GM12874 (cell line): ENCODE measurements at regions not wholly inside any gene's neighbourhood (a gene's known extent, or its start where the extent isn't known, plus 50 kb on each side); places are given as distances from the start of the nearest gene placed in this dataset.

ENCODE experiments used
- CTCF ChIP-seq: IDR thresholded peaks from 2 replicates; pipeline ENCODE4 v1.5.1; 2011; ENCODE audit warnings: low read depth, mild to moderate bottlenecking, control low read depth, low read length, moderate library complexity; ENCODE audit not compliant: insufficient read depth

- TF ChIP-seq CTCF = no peak
Measured at GRCh38 chr11:70587075-70587389, 188.7 kb downstream of the CTTN start.

DNA sequence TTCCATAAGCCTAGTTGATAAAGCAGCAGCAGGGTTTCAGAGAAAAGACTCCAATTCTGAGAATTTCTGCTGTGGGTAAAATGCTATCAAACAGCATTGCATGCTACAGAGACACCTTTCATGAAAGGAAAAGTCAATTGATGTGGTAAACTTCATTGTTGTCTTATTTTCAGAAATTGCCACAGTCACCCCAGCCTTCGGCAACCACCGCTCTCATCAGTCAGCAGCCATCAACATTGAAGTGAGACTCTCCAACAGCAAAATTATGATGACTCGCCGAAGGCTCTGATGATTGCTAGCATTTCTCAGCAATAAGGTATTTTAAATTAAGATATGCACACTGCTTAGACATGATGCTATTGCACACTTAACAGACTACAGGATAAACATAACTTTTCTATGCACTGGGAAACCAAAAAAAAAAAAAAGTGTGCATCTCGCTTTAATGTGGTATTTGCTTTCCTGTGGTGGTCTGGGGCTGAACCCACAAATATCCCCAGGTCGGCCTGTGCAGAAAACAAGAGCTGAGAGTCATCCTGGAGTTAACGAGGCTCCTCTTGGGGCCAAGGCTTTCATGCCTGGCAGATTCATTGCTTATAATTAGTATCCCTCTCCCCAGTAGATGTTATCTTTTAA lies 192.1 kb downstream of the CTTN start:
- no peak for TF ChIP-seq CTCF

DNA sequence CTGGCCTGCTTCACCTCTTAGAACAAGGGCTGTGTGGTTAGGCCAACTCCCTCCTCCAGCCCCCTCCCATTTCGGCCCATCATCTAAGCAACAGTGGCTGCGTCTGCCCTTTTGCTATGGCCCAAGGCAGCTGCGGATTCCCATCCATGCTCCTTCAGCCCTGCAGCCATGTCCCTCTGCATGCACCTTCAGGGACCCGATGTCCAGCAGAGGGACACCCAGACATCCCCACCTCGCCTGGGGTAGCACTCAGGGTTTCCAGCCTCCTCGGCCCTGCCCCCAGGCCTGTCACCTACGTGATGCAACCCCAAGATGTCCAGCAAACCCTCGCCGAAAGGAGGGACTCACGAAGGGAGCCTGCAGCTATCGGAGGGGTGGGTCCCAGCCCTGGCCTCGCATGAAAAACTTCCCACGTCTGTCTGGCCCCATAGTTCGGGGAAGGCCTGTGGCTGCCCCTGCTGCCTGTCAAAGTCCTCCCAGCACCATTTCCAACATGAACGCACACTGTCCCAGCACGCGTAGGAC lies 194.4 kb downstream of the CTTN start:
- TF ChIP-seq CTCF = no peak

DNA sequence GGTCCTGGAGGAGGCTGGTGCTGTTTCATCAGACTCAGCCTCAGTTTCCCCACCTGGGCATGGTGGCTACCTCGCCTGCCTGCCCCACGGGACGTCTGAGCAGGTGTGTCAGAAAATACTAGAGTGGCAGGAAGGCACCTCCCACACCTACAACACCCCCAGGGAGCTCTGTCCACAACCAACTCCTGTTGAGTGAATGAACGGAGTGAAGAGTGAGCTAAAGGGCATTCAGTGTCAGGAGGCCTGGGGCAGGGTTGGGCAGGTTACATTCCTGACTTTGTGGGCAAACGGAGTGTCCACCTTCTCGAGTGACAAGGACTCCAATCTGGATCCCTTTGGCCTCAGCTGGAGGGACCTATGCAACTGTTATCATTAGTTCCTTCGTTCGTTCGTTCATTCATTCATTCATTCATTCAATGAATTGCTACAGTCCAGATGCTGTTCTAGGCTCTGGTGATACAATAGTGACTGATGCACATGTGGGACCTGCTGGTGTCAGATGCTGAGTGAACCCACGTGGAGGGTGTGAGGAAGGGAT lies 195.2 kb downstream of the CTTN start:
- TF ChIP-seq CTCF = no peak

DNA sequence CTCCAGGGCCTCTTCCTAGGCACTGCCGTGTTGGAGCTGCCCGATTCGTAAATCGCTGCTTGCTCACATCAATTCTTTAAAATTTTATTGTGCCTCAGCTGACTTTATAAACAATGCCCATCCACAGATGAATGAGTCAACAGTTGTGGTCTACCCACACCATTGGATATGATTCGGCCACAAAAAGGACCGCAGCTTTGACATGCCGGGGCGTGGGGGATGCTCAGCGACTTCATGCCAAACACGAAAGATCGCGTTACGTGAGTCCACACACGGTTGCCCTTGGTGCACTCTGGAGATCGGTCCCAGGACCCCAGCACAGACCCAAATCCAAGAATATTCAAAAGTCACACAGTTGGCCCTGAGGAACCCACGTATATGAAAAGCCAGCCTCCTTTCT lies 195.7 kb downstream of the CTTN start:
- no peak for TF ChIP-seq CTCF

- TF ChIP-seq CTCF = no peak
Measured at GRCh38 chr11:70594606-70595005, 196.3 kb downstream of the CTTN start.

DNA sequence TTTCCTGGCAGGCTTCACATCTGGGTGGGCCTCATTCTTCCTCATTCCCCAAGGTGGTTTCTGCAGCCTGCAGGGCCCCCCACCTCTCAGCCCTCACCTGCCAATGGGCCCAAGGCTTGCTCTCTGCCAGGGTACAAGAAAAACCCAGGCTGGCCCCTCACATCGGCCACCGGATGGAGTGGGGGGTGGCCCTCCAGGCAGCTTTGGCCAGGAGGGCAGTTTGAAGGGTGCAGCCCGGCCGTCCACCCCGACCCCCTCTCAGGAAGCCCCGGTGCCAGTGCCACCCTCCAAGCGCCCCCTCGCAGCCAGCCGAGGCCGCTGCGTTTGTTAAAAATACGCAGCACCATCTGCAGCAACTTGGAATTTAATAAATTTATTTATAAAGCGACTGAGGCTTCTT lies 196.7 kb downstream of the CTTN start:
- TF ChIP-seq CTCF = no peak
